Activated CD8-positive, alpha-beta memory T cell treated with anti-CD3 and anti-CD28 coated beads, Interleukin-2, amount 50 U/mL, for 48 hours (primary cell): ENCODE measurements at regions not wholly inside any gene's neighbourhood (a gene's known extent, or its start where the extent isn't known, plus 50 kb on each side); places are given as distances from the start of the nearest gene placed in this dataset.
"Not testable (repeated sequence)": the region's sequence is repeated elsewhere in the genome, so short reads cannot be mapped to it uniquely, and the experiment has no call there.

Experiments
- DNase-seq: peaks from one replicate; pipeline ENCODE4 v3.0.0-alpha.2; 2020

DNA sequence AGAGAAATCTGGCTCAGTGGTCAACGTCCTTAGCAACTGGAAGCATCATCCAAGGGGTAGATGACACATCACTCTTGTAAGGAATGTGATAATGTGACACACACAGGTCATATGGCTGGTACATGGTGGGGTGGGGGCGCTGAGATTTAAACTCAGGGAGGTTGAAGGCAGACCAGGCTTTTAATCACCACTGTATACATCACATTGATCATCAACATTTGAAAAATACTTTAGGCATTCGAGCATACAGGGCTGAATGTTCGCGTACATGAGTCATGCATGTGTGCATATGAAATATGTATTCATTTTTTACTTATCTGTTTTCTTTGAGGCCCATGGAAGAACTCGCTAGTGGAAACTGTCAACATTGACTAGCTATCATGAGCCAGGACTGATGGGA, 976.4 kb downstream of the VRK1 start:
- DNase-seq = no peak

DNA sequence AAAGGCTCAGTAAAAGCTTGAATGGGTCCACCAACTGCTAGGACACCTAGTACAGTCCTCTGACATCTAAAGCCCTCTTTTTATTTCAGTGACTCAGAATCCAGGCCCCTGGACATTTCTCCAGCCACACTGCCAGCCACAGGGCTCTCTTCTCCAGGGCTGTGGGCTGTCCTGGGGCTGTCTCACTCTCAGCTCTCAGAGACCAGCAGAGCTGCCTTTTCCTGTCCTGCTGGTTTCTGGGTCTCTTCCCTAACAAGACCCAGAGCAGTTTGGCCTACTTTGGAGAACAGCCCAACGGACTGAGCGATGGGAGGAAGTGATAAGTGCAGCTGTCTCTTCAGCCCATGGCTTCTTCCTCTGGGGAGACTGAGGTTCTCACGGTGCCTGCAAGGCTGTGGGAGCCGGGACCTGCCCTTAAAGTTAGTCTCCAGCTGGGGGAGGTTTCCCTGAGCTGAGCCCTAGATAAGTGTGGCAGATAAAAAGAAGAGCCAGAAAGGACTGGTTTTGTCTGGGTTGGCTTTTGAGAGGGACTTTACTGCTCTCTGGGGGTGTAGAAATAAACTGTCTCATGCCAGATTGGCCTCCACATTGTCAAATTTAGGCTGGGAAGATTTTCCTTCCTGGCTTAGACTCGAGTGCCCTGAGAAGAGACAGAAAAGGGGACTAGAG, 979.8 kb downstream of the VRK1 start:
- no peak for DNase-seq

DNA sequence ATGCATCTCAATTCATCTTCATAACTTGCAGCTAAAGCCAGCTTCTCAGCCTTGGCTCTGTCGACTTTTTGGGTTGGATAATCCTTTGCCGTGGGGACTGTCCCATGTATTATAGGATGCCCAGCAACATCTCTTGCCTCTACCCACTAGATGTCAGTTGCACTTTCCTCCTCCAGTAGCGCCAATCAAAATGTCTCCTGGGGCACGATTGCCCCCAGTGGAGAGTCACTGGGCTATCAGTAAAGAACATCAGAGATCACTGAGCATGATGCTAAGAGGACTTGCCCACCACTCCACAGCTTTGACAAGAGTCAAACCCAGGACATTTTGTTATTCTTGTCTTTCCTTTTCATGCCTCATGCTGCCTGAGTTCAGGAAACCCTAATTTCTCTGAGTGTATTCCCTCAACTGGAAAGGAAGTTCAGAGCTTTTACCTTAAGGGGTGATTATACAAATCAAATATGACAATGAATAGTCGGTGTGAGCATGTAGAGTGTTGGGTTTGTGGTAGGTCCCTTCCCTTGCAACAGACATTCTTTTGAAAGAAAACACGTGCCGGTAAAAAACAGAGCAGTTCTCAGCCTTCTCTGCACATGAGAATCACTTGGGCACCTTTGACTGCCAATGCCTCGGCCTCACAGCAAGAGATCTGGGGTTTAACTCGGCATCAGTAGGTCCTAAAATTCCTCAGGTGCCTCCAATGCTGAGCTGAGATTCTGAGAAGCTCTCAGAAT, 980.6 kb downstream of the VRK1 start:
- DNase-seq = no peak

DNA sequence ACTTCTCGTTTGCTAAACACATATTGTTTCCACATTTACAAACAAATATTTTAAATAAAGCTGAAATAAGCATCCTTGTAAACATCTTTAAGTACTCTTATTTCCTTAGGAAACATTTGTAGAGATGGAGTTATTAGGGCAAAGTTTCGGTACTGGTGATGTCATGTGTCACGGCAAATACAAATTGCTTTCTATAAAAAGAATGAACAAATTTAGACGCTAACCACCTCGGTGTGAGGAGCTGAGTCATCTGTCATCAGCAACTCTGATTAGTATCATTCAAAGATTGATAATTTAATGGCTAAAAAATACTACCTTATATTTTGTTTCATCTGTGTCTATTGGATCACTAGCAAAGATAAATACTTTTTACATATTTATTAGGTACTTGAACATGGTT, 982.0 kb downstream of the VRK1 start:
- DNase-seq = no peak

DNA sequence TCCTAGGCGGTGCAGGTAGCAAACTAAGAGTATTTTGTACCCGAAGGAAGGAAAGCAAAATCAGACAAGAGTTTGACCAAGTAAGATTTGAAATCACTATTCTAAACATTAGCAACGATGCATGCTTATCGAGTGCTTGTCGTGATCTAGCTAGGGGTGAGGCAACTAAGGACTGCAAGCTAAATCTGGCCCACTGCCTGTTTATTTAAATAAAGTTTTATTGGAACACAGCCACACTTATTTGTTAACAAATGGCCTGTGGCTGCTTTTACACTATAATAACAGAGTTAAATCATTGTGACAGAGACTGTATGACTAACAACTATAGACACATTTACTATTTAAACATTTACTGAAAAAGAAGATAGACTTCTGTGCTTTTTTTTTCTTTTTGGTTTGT, 983.6 kb downstream of the VRK1 start:
- no peak for DNase-seq

DNA sequence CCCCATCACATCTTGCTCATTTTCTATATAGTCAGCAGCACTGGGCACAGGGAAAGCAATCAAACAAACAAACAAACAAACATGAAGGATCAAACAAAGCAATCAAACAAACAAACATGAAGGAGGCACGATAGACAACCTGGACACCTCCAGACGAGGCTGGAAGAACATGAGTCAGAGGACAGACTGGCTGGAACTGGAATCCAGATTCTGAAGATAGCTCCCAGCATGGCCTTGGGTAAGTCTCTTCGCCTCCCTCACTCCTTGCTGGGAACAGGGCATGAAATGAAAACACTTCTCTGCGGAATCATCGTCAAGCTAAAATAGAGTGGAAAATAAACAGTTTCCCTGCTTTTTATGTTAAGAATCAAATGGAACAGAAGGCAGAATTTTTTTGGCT, 984.8 kb downstream of the VRK1 start:
- DNase-seq = no peak

DNA sequence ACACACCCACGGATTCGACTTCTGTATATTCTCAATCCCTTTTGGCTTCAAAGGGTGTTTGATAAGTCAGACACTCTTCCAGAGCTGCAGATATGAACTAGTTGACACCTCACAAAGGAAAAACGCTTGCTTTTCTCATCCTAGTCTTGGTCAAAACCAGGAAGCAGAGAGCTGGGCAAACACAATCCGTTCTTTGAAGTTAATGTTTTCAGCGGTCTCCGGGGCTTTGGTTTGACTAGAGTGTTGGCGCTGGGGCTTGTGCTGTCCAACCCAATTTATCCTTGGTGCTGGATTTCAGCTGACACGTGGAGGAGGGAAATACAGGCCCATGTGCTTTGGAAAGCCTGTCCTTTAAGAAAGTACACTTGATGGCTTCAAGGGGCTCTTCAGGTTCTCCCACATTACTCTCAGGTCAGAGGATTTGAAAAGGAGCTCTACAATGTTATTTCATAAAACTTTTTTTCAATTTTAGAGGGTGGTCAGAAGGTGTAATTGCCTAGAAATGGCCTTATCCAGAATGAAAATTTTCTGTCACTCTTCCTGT, 985.8 kb downstream of the VRK1 start:
- DNase-seq = no peak

DNA sequence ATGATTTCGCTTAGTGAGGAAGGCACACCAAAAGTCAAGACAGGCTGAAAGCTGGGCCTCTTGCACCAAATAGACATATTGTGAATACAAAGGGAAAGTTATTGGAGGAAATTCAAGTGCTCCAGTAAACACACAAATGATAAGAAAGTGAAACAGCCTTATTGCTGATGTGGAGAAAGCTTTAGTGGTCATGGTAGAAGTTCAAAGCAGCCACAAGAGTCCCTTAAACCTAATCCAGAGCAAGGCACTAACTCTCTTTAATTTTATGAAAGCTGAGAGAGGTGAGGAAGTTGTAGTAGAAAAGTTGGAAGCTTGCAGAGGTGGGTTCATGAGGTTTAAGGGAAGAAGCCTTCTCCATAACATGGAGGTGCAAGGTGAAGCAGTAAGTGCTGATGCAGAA, 988.3 kb downstream of the VRK1 start:
- DNase-seq = no peak

DNA sequence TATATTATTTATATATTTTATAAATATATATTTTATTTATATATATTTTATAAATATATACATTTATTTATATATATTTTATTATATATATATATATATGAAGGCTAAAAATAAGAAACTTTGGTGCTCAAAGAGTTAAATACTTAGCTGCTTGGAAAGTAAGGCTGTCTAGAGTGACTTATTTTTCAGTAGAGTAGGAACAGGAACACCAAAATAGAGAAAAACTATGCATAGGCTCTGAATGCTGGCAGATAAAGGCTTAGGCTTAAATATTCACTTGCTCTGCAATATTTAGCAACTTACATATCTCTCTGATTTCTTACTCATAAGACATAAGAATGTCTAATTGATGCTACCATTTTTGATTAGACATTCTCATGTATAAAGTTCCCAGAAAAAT, 991.2 kb downstream of the VRK1 start:
- DNase-seq = no peak

DNA sequence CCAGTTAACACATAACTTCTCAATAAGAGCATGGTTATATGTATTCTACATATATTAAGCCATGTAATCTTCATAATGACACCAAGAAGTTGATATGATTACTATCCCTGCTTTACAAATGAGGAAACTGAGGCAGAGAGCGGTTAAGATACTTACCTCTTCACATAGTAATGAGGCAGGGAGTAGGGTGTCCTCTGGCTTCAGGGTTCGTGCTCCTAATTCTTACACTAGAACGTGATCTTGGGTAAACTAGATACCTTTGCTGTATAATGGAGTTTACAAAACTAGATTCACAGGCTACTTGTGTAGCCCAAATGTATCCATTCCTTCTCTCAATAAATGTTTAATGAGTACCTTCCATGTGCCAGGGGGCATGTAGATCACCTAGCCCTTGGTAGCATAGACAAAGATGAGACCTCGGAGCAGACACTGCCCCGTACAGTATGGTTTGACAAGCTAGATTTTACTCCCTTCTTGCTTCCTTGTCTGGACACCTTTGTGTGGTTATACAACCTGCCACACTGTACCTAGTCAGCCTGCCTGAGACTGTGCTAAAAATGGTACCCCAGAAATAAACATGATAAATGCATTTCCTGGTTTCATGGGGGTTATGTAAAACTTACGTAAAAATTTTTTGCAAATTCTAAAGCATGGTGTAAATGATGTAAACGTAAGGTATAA, 991.8 kb downstream of the VRK1 start:
- no peak for DNase-seq

DNA sequence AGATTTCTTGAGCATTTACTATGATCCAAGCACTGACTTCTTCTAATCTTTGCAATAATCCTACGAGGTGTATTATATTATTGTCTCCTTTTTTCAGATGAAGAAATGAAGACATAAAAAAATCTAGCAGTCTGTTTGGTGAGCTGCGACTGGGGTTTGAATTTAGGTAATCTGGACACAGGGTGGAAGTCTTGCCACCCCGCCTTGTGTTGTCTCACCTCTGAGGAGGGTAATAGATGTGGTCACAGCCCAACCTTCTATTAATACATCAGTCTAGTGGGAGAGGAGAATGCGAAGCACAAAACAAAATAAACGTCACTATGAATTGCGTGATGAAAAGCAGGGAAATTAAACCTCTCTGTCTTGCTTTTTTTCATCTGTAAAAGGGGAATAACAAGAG, 993.9 kb downstream of the VRK1 start:
- DNase-seq = no peak

DNA sequence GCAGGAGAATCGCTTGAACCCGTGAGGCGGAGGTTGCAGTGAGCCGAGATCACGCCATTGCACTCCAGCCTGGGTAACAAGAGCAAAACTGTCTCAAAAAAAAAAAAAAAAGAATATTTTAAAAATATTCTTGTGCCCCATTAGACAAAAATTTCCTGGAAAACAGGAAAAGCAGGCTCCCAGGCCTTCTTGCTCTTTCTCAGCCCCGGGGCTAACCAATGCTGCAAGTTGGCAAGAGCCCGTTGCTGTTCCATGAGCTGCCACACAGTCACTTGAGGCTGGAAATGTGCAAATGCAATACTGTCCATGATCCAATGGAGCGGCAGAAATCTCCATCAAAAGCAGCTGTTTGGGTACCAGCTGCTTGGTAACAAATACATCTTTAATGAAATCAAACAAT, 994.7 kb downstream of the VRK1 start:
- DNase-seq = no peak

DNA sequence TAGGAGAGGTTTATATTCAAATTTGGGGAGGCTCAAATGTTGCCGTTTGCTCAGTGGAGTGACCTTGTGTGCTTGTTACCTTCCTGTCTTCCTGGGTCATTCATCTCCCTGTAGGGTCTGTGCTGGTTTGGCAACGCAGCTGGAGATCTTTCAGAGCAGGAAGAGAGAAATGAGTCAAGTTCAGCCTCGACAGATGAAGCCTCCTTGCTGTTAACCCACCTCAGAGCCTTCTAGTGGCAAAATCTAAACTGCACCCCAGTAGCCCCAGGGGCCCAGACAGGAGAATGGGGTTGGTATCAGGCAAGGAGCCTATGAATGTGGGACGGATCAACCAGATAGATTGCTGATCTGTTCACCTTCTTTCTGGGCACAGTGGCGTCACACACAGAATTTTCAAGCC, 999.3 kb downstream of the VRK1 start:
- DNase-seq = no peak

DNA sequence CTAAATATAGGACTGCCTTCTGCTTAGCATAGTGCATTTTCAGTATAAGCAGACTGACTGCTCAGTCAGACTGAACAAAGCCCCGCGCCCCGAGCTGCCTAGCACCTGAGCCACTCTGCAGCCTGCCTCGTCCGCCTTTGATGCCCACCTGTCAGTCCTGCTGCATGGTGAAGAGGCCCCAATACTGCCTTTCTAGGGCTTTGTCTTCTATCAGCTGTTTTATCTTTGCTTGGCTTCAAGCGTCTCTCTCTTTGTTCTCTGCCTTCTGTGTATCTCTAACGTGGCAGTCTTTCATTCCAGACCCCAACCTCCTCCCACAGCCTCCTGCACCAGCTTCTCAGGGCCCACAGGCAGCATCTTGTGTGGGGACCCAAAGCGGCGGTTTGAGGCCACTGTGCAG, 1001.0 kb downstream of the VRK1 start:
- no peak for DNase-seq

DNA sequence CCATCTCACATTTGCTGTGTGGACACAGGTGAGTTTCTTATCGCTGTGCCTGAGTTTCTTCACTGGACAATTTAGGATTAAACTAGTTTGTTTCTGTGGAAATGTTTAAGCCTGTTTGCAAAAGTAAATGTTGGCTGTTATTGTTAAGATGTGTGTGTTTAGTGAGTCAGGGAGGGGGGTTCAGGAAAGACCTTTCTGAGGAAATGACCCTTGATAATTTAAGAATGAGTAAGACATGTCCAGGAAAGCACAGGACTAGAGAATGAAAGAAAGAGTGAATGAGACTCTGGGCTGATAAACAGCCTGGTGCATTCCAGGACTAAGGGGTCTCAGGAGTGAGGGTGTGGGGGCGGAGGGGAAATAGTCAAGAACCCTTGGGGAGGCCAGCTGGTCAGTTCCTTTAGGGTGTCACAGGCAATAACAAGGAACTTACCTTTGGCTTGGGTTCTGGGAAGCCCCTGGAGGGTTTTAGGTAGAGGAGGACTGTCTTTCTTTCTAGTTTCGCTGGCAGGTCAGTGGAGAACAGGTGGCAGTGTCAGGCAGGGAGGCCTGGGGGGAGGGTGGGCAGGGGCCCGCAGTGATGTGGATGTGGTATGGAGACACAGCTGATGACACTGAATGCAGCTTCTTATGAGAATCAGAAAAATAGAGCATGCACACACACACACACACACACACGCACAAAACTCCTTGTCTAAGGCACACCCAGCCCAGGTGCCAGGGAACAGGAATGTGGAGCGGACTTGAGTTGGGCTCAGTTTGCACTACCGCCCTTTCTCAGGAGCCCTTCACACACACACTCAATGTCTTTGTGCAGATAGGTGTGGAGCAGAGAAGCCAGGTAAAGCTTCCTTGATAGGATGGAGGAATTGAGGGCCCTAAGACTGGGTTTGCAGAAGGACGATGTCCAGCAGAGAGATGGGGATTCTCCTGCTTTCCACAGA, 1005.5 kb downstream of the VRK1 start:
- DNase-seq = no peak

DNA sequence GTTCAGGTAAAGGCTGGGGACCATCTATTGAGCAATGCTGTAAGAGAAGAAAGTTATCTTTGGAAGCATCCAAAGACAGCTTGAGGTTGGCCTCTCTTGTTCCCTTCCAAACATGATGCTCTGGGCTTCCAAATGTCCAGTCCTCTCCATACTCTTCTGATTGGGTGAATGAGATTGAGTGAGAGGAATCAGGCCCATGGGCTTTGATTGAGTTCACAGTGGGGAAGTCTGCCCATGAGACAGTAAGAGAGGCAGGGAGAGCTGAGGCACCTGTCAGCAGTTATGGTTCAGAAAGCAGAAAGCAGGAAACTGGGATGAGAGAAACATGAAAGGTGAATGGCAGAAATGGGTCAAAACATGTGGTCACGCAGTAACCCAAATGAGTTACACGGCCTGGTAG, 1006.9 kb downstream of the VRK1 start:
- no peak for DNase-seq

DNA sequence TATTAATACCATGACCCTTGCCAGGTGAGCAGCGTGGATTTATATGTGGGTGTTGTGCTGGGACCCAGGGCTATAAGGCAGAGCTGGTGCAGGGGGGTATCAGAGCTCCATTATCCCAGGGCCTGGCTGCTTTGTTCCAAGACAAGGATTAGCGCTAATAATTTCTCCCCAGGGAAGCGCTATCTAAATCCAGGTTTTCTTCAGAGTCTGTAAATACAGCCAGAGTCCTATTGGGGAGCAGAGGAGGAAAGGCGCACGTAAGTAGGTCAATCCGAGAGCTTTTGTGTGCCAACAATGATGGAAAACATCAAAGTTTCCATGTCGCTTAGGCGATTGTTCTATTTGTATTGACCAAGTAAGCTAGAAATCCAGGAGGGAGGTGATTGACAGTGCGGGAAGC, 1009.7 kb downstream of the VRK1 start:
- DNase-seq = no peak

DNA sequence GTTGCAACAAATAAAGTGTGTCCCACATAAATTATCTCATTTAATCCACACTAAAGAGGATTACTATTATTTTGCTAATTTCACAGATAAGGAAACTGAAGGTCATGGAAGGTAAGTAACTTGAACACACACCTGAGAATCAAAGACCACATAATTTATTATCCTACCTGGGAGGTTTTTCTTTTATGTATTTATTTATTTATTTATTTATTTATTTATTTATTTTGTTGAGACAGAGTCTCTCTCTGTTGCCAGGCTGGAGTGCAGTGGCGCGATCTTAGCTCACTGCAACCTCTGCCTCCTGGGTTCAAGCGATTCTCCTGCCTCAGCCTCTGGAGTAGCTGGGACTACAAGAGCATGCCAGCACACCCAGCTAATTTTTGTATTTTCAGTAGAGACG, 1011.4 kb downstream of the VRK1 start:
- DNase-seq = not testable (repeated sequence)

DNA sequence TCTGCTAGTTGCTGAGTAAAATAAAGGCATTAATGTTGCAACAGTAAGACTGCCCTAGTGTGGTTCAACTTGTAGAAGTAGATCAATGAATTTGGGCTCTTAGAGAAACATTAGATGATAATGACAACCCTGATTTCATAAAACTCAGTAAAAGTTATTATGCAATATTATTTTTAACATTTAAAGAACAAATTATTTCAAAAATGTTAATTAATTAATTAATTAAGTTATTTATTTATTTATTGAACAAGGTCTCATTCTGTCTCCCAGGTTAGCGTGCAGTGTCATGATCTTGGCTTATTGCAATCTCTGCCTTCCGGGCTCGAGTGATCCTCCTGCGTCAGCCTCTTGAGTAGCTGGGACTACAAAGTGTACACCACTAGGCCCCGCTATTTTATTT, 1016.4 kb downstream of the VRK1 start:
- DNase-seq = no peak

DNA sequence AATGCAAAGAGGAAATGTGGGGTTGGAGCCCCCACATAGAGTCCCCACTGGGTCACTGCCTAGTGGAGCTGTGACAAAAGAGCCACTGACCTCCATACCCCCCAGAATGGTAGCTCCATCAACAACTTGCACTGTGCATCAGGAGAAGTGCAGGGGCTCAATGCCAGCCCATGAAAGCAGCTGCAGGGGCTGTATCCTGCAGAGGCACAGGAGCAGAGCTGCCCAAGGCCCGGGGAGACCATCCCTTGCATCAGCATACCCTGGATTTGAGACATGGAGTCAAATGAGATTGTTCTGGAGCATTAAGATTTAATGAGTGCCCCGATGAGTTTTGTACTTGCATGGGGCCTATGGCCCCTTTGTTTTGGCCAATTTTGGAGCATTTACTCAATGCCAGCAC, 1023.6 kb downstream of the VRK1 start:
- no peak for DNase-seq

DNA sequence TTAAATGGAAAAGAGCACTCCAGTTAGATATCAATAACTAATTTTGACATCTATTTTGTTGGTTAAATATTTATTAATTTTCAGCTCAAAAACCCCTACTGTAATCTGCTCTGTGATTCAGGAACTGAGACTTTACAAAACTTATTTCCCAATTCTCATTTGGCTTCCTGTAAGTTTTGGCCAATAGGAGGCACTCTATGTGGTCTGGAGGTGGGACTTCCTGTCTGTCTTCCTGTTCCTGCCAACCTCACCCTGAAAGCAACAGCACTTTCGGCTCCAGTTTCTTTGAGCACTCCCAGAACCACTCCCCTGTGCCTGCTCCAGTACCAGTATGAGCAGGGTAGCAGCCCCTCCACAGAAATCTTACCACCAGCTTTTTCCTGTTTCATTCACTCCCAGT, 1027.0 kb downstream of the VRK1 start:
- DNase-seq = no peak

DNA sequence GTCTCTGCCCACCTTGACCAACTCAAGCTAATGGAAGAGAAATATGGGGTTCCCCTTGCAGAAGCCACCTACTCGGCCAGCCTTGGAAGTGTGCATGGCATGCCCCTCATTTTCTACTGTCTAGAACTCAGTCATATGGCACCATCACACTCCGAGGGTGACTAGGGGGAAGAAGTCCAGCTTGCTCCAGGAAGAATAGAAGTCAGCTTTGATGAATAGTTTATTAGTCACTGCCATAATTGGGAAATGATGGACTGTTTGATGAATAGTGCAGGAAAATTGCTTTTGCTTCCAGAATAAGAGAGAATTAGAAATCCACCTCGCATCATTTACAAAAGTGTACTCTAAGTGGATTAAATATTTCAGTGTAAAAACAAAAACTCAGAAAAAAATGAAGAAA, 1030.6 kb downstream of the VRK1 start:
- no peak for DNase-seq

DNA sequence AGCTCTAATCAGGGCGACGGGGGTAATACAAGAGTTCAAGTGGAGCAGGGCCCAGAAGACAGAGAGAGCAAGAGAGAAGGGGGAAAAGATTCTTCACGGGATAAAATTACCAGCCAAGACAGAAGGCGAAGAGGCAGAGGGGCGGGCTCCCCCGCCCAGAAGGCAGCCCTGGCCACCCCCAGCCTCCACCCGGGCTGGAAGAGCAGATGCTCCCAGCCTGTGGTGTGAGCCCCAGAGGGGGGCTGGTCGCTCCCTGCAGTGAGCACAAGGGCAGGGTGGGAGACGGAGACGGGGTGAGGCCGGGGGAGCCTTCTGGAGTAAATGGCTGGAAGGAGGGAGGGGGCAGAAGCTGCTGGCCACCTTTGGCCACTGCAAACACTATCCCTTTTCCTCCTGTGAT, 1035.6 kb downstream of the VRK1 start:
- no peak for DNase-seq
